SK-N-MC (cell line): ENCODE measurements at regions not wholly inside any gene's neighbourhood (a gene's known extent, or its start where the extent isn't known, plus 50 kb on each side); places are given as distances from the start of the nearest gene placed in this dataset.

Experiments
- DNase-seq: peaks from one replicate; pipeline ENCODE4 v3.0.0-alpha.2; 2011; ENCODE audit warnings: low read depth, low spot score
- H3K27ac ChIP-seq: fragments of 200-600 bp; sonication (generic); 2 replicates; pipeline ENCODE4 v1.5.1; 2016; ENCODE audit warnings: mixed run types
- H3K36me3 ChIP-seq: fragments of 200-600 bp; sonication (generic); 2 replicates; pipeline ENCODE4 v1.6.1; 2017; ENCODE audit warnings: antibody characterized with exemption, low read length, mixed read lengths; ENCODE audit not compliant: insufficient read depth
- H3K4me3 ChIP-seq: fragments of 200-600 bp; sonication (generic); 2 replicates; pipeline ENCODE4 v1.5.1; 2016
- H3K9ac ChIP-seq: fragments of 200-600 bp; sonication (generic); 2 replicates; pipeline ENCODE4 v1.8.0; 2017; ENCODE audit warnings: mixed run types, mixed read lengths; ENCODE audit not compliant: insufficient read length
- H3K9me3 ChIP-seq: fragments of 200-600 bp; sonication (generic); 2 replicates; pipeline ENCODE4 v1.6.1; 2017; ENCODE audit warnings: low read depth, mild to moderate bottlenecking, antibody characterized with exemption, low read length, moderate library complexity, mixed read lengths
- EZH2 ChIP-seq: fragments of 200-600 bp; sonication (generic); IDR thresholded peaks from one replicate; pipeline ENCODE4 v1.6.1; 2017; ENCODE audit warnings: antibody characterized with exemption
- FOXP2 ChIP-seq: optimal IDR thresholded peaks from 2 replicates; pipeline ENCODE3; 2011; ENCODE audit warnings: mild to moderate bottlenecking, moderate library complexity; ENCODE audit not compliant: insufficient read depth; ENCODE audit errors: extremely low read length, control extremely low read depth
- POLR2AphosphoS5 ChIP-seq: IDR thresholded peaks from 2 replicates; pipeline ENCODE4 v1.6.1; 2012; ENCODE audit warnings: mild to moderate bottlenecking, low read depth, low read length, borderline replicate concordance

- no peak overlapping the region for H3K27ac ChIP-seq
- H3K4me3 ChIP-seq = no peak overlapping the region
- TF ChIP-seq POLR2AphosphoS5 = no peak
- TF ChIP-seq EZH2 = no peak
- TF ChIP-seq FOXP2 = no peak
Observed at GRCh38 chr11:70024773-70025045, 53.4 kb upstream of the ANO1 start.

GRCh38 chr11:70025308-70025707 is 52.8 kb upstream of the ANO1 start:
- H3K4me3 ChIP-seq = no peak overlapping the region
- no peaks in the 10 kb centered on the region for H3K36me3 ChIP-seq
- no peak overlapping the region for H3K9ac ChIP-seq
- no peak overlapping the region for H3K27ac ChIP-seq
- no peaks in the 10 kb centered on the region for H3K9me3 ChIP-seq
- no peak for TF ChIP-seq EZH2
- TF ChIP-seq FOXP2 = no peak
- no peak for TF ChIP-seq POLR2AphosphoS5
- no peak for DNase-seq

More at GRCh38 chr11:70024773-70025045, 53.4 kb upstream of the ANO1 start:
- Histone ChIP-seq H3K9ac (no peak overlapping the region), H3K9me3 (no peaks in the 10 kb centered on the region), H3K36me3 (no peaks in the 10 kb centered on the region)
- no peak for DNase-seq

- TF ChIP-seq POLR2AphosphoS5 (no peak), EZH2 (no peak), FOXP2 (no peak)
- Histone ChIP-seq H3K27ac (no peak overlapping the region), H3K9ac (no peak overlapping the region), H3K4me3 (no peak overlapping the region), H3K36me3 (no peaks in the 10 kb centered on the region), H3K9me3 (no peaks in the 10 kb centered on the region)
- DNase-seq = no peak
Observed at GRCh38 chr11:70026012-70026411, 52.1 kb upstream of the ANO1 start.

GRCh38 chr11:70026726-70027125 is 51.4 kb upstream of the ANO1 start:
- TF ChIP-seq FOXP2 = no peak
- no peak for TF ChIP-seq POLR2AphosphoS5
- no peak for TF ChIP-seq EZH2
- no peak overlapping the region for H3K4me3 ChIP-seq
- no peaks in the 10 kb centered on the region for H3K9me3 ChIP-seq
- DNase-seq = no peak
- no peak overlapping the region for H3K9ac ChIP-seq
- no peak overlapping the region for H3K27ac ChIP-seq
- no peaks in the 10 kb centered on the region for H3K36me3 ChIP-seq

GRCh38 chr11:70027451-70027850 is 50.7 kb upstream of the ANO1 start:
- Histone ChIP-seq H3K27ac (no peak overlapping the region), H3K4me3 (no peak overlapping the region), H3K9ac (no peak overlapping the region), H3K36me3 (no peaks in the 10 kb centered on the region), H3K9me3 (no peaks in the 10 kb centered on the region)
- no peak for TF ChIP-seq EZH2
- TF ChIP-seq POLR2AphosphoS5 = no peak
- no peak for DNase-seq

GRCh38 chr11:70028147-70028855 is 49.8 kb upstream of the ANO1 start:
- no peaks in the 10 kb centered on the region for H3K36me3 ChIP-seq
- no peak for TF ChIP-seq POLR2AphosphoS5
- TF ChIP-seq FOXP2 = no peak
- no peak for TF ChIP-seq EZH2
- no peak overlapping the region for H3K27ac ChIP-seq
- H3K4me3 ChIP-seq = no peak overlapping the region
- no peaks in the 10 kb centered on the region for H3K9me3 ChIP-seq
- no peak for DNase-seq
- H3K9ac ChIP-seq = no peak overlapping the region
